ENCODE measurements at regions not wholly inside any gene's neighbourhood (a gene's known extent, or its start where the extent isn't known, plus 50 kb on each side); places are given as distances from the start of the nearest gene placed in this dataset.

- Histone ChIP-seq H3K4me1 (ENCODE audit: control insufficient read depth in 1 of 2, insufficient read depth in 2 of 2, low read length in 2 of 2) (no peaks in the 10 kb centered on the region), H3K27ac (ENCODE audit: low read depth in 1 of 2, low read length in 2 of 2) (no peak overlapping the region), H3K27me3 (ENCODE audit: control insufficient read depth in 1 of 2, insufficient read depth in 2 of 2, low read length in 1 of 2) (no peaks in the 10 kb centered on the region), H3K4me3 (ENCODE audit: low read length in 2 of 2) (no peak overlapping the region), H3K9me3 (ENCODE audit: control insufficient read depth, low read length) (no peaks in the 10 kb centered on the region), H3K36me3 (ENCODE audit: control insufficient read depth in 1 of 2, insufficient read depth in 2 of 2, low read length in 1 of 2) (no peaks in the 10 kb centered on the region)
- intact Hi-C loops (cut with DNase I): no loop called here
- ATAC-seq (ENCODE audit: low FRiP score) (no peak), DNase-seq (peak in 1 of 2 donors; percentile 38)
- 83 to 85% methylated on average over 11 of the region's 11 CpGs for WGBS, 2 donors
Measured at GRCh38 chr7:155992538-155992937, 180.3 kb upstream of the SHH start.

- intact Hi-C loops (cut with DNase I): no loop called here
- no peaks in the 10 kb centered on the region for H3K4me1 ChIP-seq (ENCODE audit: control insufficient read depth in 1 of 2, insufficient read depth in 2 of 2, low read length in 2 of 2)
Measured at GRCh38 chr7:155992107-155992506, 179.8 kb upstream of the SHH start.

GRCh38 chr7:155991470-155991869, 179.2 kb upstream of the SHH start:
- DNase-seq: no peak

More at GRCh38 chr7:155992107-155992506, 179.8 kb upstream of the SHH start:
- H3K27me3 ChIP-seq (ENCODE audit: control insufficient read depth in 1 of 2, insufficient read depth in 2 of 2, low read length in 1 of 2): no peaks in the 10 kb centered on the region
- no peaks in the 10 kb centered on the region for H3K9me3 ChIP-seq (ENCODE audit: control insufficient read depth, low read length)
- peak in 1 of 2 donors; percentile 57 for DNase-seq
- 82 to 88% methylated on average over 4 to 5 of the region's 5 CpGs for WGBS, 2 donors
- no peak overlapping the region for H3K4me3 ChIP-seq (ENCODE audit: low read length in 2 of 2)
- no peak overlapping the region for H3K27ac ChIP-seq (ENCODE audit: low read depth in 1 of 2, low read length in 2 of 2)
- H3K36me3 ChIP-seq (ENCODE audit: control insufficient read depth in 1 of 2, insufficient read depth in 2 of 2, low read length in 1 of 2): no peaks in the 10 kb centered on the region
- no peak for ATAC-seq (ENCODE audit: low FRiP score)

GRCh38 chr7:155988416-155988815, 176.2 kb upstream of the SHH start:
- no peaks in the 10 kb centered on the region for H3K4me1 ChIP-seq (ENCODE audit: control insufficient read depth in 1 of 2, insufficient read depth in 2 of 2, low read length in 2 of 2)
- H3K27ac ChIP-seq (ENCODE audit: low read depth in 1 of 2, low read length in 2 of 2): no peak overlapping the region
- H3K36me3 ChIP-seq (ENCODE audit: control insufficient read depth in 1 of 2, insufficient read depth in 2 of 2, low read length in 1 of 2): no peaks in the 10 kb centered on the region
- no peaks in the 10 kb centered on the region for H3K9me3 ChIP-seq (ENCODE audit: control insufficient read depth, low read length)
- H3K27me3 ChIP-seq (ENCODE audit: control insufficient read depth in 1 of 2, insufficient read depth in 2 of 2, low read length in 1 of 2): no peaks in the 10 kb centered on the region
- 72 to 76% methylated on average over 6 of the region's 6 CpGs for WGBS, 2 donors
- intact Hi-C loops (cut with DNase I): no loop called here
- DNase-seq (peak in 1 of 2 donors; percentile 57), ATAC-seq (ENCODE audit: low FRiP score) (no peak)
- H3K4me3 ChIP-seq (ENCODE audit: low read length in 2 of 2): no peak overlapping the region

More at GRCh38 chr7:155991470-155991869, 179.2 kb upstream of the SHH start:
- Histone ChIP-seq H3K4me1 (ENCODE audit: control insufficient read depth in 1 of 2, insufficient read depth in 2 of 2, low read length in 2 of 2) (no peaks in the 10 kb centered on the region), H3K4me3 (ENCODE audit: low read length in 2 of 2) (no peak overlapping the region), H3K36me3 (ENCODE audit: control insufficient read depth in 1 of 2, insufficient read depth in 2 of 2, low read length in 1 of 2) (no peaks in the 10 kb centered on the region), H3K9me3 (ENCODE audit: control insufficient read depth, low read length) (no peaks in the 10 kb centered on the region), H3K27me3 (ENCODE audit: control insufficient read depth in 1 of 2, insufficient read depth in 2 of 2, low read length in 1 of 2) (no peaks in the 10 kb centered on the region), H3K27ac (ENCODE audit: low read depth in 1 of 2, low read length in 2 of 2) (no peak overlapping the region)
- WGBS, 2 donors: 55 to 57% methylated on average over 5 of the region's 5 CpGs
- no peak for ATAC-seq (ENCODE audit: low FRiP score)
- intact Hi-C loops (cut with DNase I): no loop called here

GRCh38 chr7:155987681-155988235, 175.5 kb upstream of the SHH start:
- intact Hi-C loops (cut with DNase I): no loop called here
- no peak for ATAC-seq (ENCODE audit: low FRiP score)

GRCh38 chr7:155986497-155987160, 174.4 kb upstream of the SHH start:
- WGBS, 2 donors: 73 to 82% methylated on average over 10 of the region's 10 CpGs
- ATAC-seq (ENCODE audit: low FRiP score): no peak
- no peak overlapping the region for H3K4me3 ChIP-seq (ENCODE audit: low read length in 2 of 2)
- H3K4me1 ChIP-seq (ENCODE audit: control insufficient read depth in 1 of 2, insufficient read depth in 2 of 2, low read length in 2 of 2): no peaks in the 10 kb centered on the region
- H3K36me3 ChIP-seq (ENCODE audit: control insufficient read depth in 1 of 2, insufficient read depth in 2 of 2, low read length in 1 of 2): no peaks in the 10 kb centered on the region
- intact Hi-C loops (cut with DNase I): no loop called here
- H3K9me3 ChIP-seq (ENCODE audit: control insufficient read depth, low read length): no peaks in the 10 kb centered on the region
- no peak overlapping the region for H3K27ac ChIP-seq (ENCODE audit: low read depth in 1 of 2, low read length in 2 of 2)
- H3K27me3 ChIP-seq (ENCODE audit: control insufficient read depth in 1 of 2, insufficient read depth in 2 of 2, low read length in 1 of 2): no peaks in the 10 kb centered on the region
- DNase-seq: peak; percentile 24 to 63

More at GRCh38 chr7:155987681-155988235, 175.5 kb upstream of the SHH start:
- no peak overlapping the region for H3K4me3 ChIP-seq (ENCODE audit: low read length in 2 of 2)
- peak in 1 of 2 donors; percentile 46 for DNase-seq
- H3K4me1 ChIP-seq (ENCODE audit: control insufficient read depth in 1 of 2, insufficient read depth in 2 of 2, low read length in 2 of 2): no peaks in the 10 kb centered on the region
- H3K36me3 ChIP-seq (ENCODE audit: control insufficient read depth in 1 of 2, insufficient read depth in 2 of 2, low read length in 1 of 2): no peaks in the 10 kb centered on the region
- no peaks in the 10 kb centered on the region for H3K27me3 ChIP-seq (ENCODE audit: control insufficient read depth in 1 of 2, insufficient read depth in 2 of 2, low read length in 1 of 2)
- no peak overlapping the region for H3K27ac ChIP-seq (ENCODE audit: low read depth in 1 of 2, low read length in 2 of 2)
- no peaks in the 10 kb centered on the region for H3K9me3 ChIP-seq (ENCODE audit: control insufficient read depth, low read length)
- 70 to 71% methylated on average over 5 of the region's 5 CpGs for WGBS, 2 donors

- 78 to 81% methylated on average over 10 to 12 of the region's 12 CpGs for WGBS, 2 donors
- no peak overlapping the region for H3K27ac ChIP-seq (ENCODE audit: low read depth in 1 of 2, low read length in 2 of 2)
- H3K27me3 ChIP-seq (ENCODE audit: control insufficient read depth in 1 of 2, insufficient read depth in 2 of 2, low read length in 1 of 2): no peaks in the 10 kb centered on the region
- intact Hi-C loops (cut with DNase I): no loop called here
- DNase-seq: peak; percentile 4 to 41
- H3K9me3 ChIP-seq (ENCODE audit: control insufficient read depth, low read length): no peaks in the 10 kb centered on the region
- no peak overlapping the region for H3K4me3 ChIP-seq (ENCODE audit: low read length in 2 of 2)
- no peak for ATAC-seq (ENCODE audit: low FRiP score)
- no peaks in the 10 kb centered on the region for H3K36me3 ChIP-seq (ENCODE audit: control insufficient read depth in 1 of 2, insufficient read depth in 2 of 2, low read length in 1 of 2)
- no peaks in the 10 kb centered on the region for H3K4me1 ChIP-seq (ENCODE audit: control insufficient read depth in 1 of 2, insufficient read depth in 2 of 2, low read length in 2 of 2)
Measured at GRCh38 chr7:155985518-155986250, 173.4 kb upstream of the SHH start.

- ATAC-seq (ENCODE audit: low FRiP score): no peak
- Histone ChIP-seq H3K27ac (ENCODE audit: low read depth in 1 of 2, low read length in 2 of 2) (no peak overlapping the region), H3K9me3 (ENCODE audit: control insufficient read depth, low read length) (no peaks in the 10 kb centered on the region), H3K27me3 (ENCODE audit: control insufficient read depth in 1 of 2, insufficient read depth in 2 of 2, low read length in 1 of 2) (no peaks in the 10 kb centered on the region), H3K4me1 (ENCODE audit: control insufficient read depth in 1 of 2, insufficient read depth in 2 of 2, low read length in 2 of 2) (no peaks in the 10 kb centered on the region), H3K4me3 (ENCODE audit: low read length in 2 of 2) (no peak overlapping the region), H3K36me3 (ENCODE audit: control insufficient read depth in 1 of 2, insufficient read depth in 2 of 2, low read length in 1 of 2) (no peaks in the 10 kb centered on the region)
- 84 to 86% methylated on average over 15 of the region's 15 CpGs for WGBS, 2 donors
- intact Hi-C loops (cut with DNase I): no loop called here
- DNase-seq: peak in 1 of 2 donors; percentile 10
Measured at GRCh38 chr7:155984609-155985405, 172.5 kb upstream of the SHH start.
